DMS114 treated with DMSO at 0.1 percent for 48 hours (cell line): ENCODE measurements at regions not wholly inside any gene's neighbourhood (a gene's known extent, or its start where the extent isn't known, plus 50 kb on each side); places are given as distances from the start of the nearest gene placed in this dataset.
"Not testable (repeated sequence)": the region's sequence is repeated elsewhere in the genome, so short reads cannot be mapped to it uniquely, and the experiment has no call there.

Source experiments
- DNase-seq: peaks from one replicate; lab custom pipeline; 2025; ENCODE audit not compliant: unreplicated experiment; lab: John Stamatoyannopoulos, UW

GRCh38 chr4:147101678-147102077, 156.0 kb upstream of the TTC29 start:
- DNase-seq = no peak

GRCh38 chr4:147102596-147102995, 156.9 kb upstream of the TTC29 start:
- no peak for DNase-seq

GRCh38 chr4:147103403-147103946, 157.8 kb upstream of the TTC29 start:
- no peak for DNase-seq

GRCh38 chr4:147104768-147105167, 159.1 kb upstream of the TTC29 start:
- no peak for DNase-seq

- no peak for DNase-seq
Observed at GRCh38 chr4:147108409-147108808, 162.7 kb upstream of the TTC29 start.

- DNase-seq = no peak
Observed at GRCh38 chr4:147109800-147110199, 164.1 kb upstream of the TTC29 start.

- no peak for DNase-seq
Observed at GRCh38 chr4:147110473-147111367, 165.1 kb upstream of the TTC29 start.

- DNase-seq = not testable (repeated sequence)
Observed at GRCh38 chr4:147112196-147112595, 166.5 kb upstream of the TTC29 start.

GRCh38 chr4:147117431-147117830, 171.8 kb upstream of the TTC29 start:
- DNase-seq = no peak

GRCh38 chr4:147118528-147118927, 172.9 kb upstream of the TTC29 start:
- no peak for DNase-seq

GRCh38 chr4:147122685-147123084, 177.0 kb upstream of the TTC29 start:
- no peak for DNase-seq

GRCh38 chr4:147123146-147123545, 177.5 kb upstream of the TTC29 start:
- DNase-seq = no peak

GRCh38 chr4:147128787-147129186, 183.1 kb upstream of the TTC29 start:
- no peak for DNase-seq

- no peak for DNase-seq
Observed at GRCh38 chr4:147129687-147130086, 184.0 kb upstream of the TTC29 start.

GRCh38 chr4:147134536-147135210, 189.0 kb upstream of the TTC29 start:
- no peak for DNase-seq

GRCh38 chr4:147136310-147136709, 190.6 kb upstream of the TTC29 start:
- DNase-seq = no peak

GRCh38 chr4:147136751-147137150, 191.1 kb upstream of the TTC29 start:
- DNase-seq = no peak

GRCh38 chr4:147137280-147137679, 191.6 kb upstream of the TTC29 start:
- DNase-seq = no peak

- no peak for DNase-seq
Observed at GRCh38 chr4:147138171-147138570, 192.5 kb upstream of the TTC29 start.

- no peak for DNase-seq
Observed at GRCh38 chr4:147139455-147140198, 194.0 kb upstream of the TTC29 start.

- no peak for DNase-seq
Observed at GRCh38 chr4:147151763-147152162, 206.1 kb upstream of the TTC29 start.
